ENCODE measurements at regions not wholly inside any gene's neighbourhood (a gene's known extent, or its start where the extent isn't known, plus 50 kb on each side); places are given as distances from the start of the nearest gene placed in this dataset.
A peak's percentile ranks its signal among the peaks of the same experiment; 100 is the strongest.
"Not testable (repeated sequence)": the region's sequence is repeated elsewhere in the genome, so short reads cannot be mapped to it uniquely, and the experiment has no call there.

DNA sequence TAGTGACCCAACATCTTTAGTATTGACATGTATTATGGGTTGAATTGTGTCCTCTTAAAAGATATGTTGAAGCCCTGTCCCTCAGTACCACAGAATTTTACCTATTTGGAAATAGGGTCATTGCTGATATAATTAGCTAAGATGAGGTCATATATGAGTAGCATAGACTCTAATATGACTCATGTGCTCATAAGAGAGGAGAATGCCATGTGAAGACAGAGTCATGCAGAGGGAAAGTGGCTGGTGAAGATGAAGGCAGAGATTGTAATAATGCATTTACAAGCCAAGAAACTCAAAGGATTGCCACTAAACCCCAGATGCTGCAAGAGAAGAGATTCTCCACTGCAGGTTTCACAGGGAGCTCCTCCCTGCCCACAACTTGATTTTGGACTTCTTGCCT lies 496.4 kb downstream of the KIF20B start:
- no peak for DNase-seq

- no peak for DNase-seq
These were observed 497.7 kb downstream of the KIF20B start for GRCh38 chr10:90199093-90199492.

DNA sequence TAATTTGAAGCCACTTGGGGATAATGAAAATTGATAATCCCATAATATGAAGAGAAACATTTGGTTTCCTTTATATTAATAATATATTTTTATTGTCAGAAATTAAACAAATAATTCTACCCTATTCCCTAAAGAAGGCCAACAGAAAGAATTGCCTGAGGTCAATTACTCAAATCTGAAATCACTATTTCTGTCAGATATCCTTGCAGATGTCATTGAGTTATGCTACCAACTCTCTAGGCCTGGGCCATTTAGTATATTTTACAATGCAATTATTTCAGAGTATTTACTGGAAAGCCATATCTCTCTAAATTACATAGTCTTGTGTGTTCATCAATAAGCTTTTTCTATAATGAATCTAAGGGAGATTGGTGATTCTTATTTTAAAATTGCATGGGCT lies 498.1 kb downstream of the KIF20B start:
- DNase-seq = no peak

DNA sequence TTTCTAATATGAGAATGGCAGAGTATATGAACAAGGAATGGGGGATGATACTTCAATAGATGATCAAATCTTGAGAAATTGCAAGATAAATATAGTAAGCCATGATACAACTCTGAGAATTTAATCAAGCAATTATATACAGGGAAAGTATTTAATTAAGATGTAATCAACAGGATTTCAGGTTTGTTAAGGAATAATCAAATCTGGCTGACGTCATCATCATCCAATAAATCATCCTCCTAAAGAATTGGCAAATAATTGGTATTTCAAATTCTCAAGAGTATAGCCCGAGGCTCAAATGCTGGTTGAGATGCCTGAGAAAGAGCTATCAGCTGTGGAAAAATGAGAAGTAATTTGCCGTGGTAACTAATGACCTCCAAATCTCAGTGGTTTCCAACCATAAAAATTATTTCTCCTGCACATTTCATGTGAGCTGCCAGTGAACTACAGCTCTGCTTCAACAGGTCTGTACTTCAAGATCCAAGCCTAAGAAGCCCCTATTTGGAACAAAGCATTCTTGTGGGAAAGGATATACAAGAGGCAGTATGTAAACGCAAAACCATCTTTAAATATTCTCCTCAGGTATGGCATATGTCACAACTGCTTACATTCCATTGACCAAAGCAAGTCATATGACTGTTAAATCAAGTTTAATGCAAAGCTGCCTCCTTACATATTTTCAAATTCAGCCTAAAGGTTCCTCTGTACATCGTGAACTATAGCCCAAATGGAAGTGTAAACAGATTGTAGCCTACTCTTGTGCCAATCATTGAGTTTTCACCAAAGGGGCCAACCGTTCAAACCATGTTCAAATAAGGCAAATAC lies 503.0 kb downstream of the KIF20B start:
- DNase-seq = no peak

- DNase-seq = no peak
These were observed 503.5 kb downstream of the KIF20B start for GRCh38 chr10:90204956-90205314.

- no peak for DNase-seq
These were observed 503.9 kb downstream of the KIF20B start for GRCh38 chr10:90205340-90205739.

DNA sequence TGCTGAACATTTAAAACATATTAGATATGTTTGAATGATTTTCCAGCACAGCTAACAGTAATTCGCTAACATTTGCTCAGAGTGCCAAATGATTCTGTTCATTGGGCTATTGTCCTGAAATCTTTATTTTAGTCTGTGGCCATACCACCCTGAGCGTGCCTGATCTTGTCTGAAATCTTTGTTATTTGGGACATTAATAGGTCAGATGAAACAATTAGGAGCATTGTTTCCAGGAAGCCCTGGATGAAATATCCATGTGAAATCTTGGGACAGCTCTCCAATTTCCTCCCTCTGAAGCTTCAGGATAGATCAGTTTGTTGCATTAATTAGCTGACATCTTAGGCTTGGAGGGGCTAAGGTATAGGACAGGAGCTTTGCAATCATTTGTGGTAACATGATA lies 512.0 kb downstream of the KIF20B start:
- peak; percentile 17 for DNase-seq

DNA sequence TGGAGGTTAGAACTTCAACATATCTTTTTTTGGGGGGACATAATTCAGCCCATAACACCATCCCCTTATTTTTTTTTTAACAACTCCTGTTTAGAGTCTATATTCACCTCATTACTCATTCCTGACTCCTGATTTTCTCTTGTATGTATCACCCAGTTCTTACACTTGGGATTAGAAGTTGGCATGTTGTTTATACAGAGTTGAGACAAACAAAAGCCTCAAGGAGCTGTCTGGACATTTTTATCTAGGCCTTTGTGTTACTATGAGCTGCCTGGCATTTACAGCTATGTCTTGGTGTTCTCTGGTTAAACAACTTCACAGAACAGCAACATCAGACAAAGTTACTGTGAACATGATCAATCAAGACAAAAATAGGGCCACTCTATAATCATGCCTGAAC lies 517.5 kb downstream of the KIF20B start:
- no peak for DNase-seq

- no peak for DNase-seq
These were observed 521.0 kb downstream of the KIF20B start for GRCh38 chr10:90222372-90222771.

- DNase-seq = no peak
These were observed 521.5 kb downstream of the KIF20B start for GRCh38 chr10:90222939-90223338.

DNA sequence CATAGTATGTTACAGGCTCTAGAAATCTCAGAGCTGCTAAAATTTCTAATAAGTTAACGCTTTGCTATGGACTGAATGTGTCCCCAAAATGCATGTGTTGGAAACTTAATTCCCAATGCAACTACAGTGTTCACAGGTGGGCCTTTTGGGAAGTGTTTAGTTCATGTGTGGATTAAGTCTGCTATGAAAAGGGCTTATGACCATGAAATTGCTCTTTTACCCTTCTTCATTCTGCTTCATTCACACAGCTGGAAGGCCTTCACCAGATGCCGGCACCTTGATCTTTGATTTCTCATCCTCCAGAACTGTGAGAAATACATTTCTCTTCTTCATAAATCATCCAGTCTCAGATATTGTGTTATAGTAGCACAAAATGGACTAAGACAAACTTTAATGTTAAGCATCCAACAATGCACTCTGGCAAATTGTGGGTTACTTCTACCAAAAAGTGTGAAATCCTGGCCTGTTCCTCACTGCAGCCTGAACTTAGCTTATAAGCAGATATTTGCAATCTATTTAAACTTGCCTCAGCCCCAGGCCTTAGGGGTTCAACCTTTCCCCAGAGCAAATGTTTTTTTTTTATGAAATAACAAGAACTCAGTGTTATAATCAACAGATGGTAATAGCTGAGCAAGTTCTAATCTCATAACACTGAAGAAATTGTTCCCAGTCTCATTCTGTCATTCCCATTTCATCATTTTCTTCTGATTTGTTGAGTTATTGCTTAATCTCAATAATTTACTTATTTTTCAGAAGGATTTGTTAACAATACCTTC lies 523.6 kb downstream of the KIF20B start:
- DNase-seq = no peak

DNA sequence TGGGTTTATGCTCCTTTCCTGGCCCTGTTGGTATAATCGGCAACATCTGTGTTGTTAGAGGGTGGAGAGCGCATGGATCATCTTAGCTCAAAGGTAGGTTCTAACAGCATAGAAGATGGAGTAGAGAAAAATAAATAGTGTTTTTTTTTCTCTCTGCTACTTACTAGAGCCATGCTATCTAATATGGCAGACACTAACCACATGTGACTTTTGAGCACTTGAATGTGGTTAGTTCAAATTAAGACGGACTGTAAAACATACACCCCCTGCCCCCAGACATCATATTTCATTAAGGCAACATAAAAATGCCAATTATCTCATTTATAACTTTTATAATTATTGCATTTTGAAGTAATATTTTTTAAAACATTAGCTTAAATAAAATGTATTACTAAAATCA lies 525.1 kb downstream of the KIF20B start:
- DNase-seq = no peak

GRCh38 chr10:90227217-90227656 lies 525.8 kb downstream of the KIF20B start:
- no peak for DNase-seq

DNA sequence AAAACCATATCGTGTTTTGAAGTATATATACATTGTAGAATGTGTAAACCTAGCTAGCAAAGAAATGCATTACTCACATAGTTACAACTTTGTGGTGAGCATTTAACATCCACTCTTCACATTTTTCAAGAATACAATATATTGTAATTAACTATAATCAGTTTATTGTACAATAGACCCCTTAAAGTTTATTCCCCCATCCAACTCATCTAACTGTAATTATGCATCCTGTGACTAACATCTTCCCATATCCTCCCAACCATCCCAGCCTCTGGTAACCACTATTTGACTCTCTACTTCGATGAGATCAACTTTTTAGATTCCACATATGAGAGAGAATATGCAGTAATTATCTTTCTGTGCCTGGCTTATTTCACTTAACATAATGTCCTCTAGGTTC lies 526.4 kb downstream of the KIF20B start:
- no peak for DNase-seq

DNA sequence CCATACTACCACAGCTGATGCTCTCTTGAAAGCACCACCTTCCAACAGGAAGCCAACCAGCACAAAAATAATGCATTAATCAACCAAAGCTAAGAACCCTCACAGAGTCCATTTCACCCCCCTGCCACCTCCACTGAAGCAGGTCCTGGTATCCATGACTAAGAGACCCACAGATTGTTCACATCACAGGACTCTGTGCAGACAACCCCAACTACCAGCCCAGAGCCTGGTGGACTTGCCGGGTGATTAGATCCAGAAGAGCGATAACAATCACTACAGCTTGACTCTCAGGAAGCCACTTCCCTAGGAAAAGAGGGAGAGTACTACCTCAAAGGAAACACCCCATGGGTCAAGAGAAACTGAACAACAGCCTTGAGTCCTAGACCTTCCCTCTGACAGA lies 528.1 kb downstream of the KIF20B start:
- DNase-seq = no peak

DNA sequence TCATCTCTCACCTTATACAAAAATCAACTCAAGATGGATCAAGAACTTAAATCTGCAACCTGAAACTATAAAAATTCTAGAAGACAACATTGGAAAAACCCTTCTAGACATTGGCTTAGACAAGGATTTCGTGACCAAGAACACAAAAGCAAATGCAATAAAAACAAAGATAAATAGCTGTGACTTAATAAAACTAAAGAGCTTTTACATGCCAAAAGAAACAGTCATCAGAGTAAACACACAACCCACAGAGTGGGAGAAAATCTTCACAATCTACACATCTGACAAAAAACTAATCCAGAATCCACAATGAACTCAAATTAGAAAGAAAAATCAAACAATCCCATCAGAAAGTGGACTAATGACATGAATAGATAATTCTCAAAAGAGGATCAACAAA lies 532.4 kb downstream of the KIF20B start:
- DNase-seq = not testable (repeated sequence)

DNA sequence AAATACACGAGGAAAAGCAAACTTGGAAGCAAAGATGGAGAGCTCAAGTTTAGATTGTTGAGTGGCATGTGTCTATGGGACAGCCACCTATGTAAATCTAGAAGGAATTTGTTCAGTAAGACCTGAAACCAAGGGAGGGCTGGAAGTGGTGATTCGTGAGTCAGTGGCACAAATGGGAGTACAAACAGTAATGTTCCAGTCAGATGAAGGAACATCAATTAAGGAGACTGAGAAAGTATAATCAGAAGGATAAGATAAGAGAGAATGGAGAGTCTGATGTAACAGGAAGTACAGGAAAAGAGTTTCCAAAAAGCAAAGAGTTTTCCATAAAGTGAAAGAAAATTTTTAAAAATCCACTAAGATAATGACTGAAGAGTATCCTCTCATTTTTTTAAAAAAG lies 544.2 kb downstream of the KIF20B start:
- no peak for DNase-seq

DNA sequence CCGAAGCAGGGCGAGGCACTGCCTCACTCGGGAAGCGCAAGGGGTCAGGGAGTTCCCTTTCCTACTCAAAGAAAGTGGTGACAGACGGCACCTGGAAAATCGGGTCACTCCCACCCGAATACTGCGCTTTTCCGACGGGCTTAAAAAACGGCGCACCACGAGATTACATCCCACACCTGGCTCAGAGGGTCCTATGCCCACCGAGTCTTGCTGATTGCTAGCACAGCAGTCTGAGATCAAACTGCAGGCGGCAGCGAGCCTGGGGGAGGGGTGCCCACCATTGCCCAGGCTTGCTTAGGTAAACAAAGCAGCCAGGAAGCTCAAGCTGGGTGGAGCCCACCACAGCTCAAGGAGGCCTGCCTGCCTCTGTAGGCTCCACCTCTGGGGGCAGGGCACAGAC lies 549.4 kb downstream of the KIF20B start:
- DNase-seq = not testable (repeated sequence)

- DNase-seq = no peak
These were observed 568.3 kb downstream of the KIF20B start for GRCh38 chr10:90269699-90270098.

DNA sequence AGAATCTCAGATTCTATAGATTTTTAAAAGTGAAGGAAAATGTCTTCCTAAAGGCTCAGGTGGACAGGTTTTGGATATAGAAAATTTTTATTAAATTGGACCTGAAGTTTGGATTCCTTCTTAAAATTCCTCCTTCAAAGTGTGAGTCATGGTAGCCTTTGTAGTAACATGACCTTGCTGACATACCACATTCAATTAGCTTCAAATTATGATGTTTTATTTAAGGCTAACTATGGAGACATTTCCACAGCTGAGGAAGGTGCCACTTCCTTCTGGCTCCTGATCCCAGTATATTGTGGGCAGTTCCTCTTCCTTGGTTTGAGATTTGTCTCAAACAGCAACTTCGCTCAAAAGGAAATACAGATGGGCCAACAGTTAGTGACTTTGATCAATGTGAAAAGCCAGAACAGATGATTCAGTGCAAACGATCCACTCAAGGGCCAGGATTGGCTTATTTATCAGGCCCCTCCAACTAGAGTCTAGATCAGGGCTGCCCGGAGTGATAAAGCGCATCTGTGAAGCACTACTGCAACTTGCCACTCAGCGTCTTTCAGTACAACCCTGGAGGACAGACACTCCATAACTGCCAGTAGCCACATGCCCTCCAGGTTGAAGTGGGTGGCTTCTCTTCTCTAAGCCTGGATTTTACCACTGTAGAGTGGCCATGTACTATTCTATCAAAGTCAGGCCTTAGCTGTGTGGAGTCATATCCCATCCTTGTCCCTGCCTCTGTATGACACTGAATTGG lies 573.5 kb downstream of the KIF20B start:
- DNase-seq = no peak

- no peak for DNase-seq
These were observed 575.6 kb downstream of the KIF20B start for GRCh38 chr10:90276894-90277475.

- DNase-seq = no peak
These were observed 571.4 kb downstream of the HTR7 start for GRCh38 chr10:90286406-90286805.

DNA sequence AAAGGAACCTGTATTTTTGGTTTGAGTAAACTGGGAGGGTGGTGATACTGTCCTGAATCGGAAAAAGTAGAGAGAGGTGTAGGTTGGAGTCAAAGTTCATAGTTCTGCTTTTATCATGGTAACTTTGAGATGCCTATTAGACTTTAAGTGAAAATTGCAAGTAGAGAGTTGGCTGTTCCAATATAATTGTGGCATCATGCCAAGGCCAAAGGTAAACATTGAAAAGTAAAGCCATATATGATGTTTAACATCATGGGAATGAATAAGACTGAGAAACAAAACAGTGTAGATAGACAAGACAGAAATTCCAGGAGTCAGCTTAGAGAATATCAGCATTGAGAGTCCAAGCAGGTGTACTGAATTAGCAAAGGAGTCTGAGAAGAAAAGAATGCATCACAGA lies 570.9 kb downstream of the HTR7 start:
- DNase-seq = no peak
